LHCN-M2 (cell line): ENCODE measurements at regions not wholly inside any gene's neighbourhood (a gene's known extent, or its start where the extent isn't known, plus 50 kb on each side); places are given as distances from the start of the nearest gene placed in this dataset.
"Not testable (repeated sequence)": the region's sequence is repeated elsewhere in the genome, so short reads cannot be mapped to it uniquely, and the experiment has no call there.

Experiments used
- DNase-seq: peaks from one replicate; pipeline ENCODE4 v3.0.0-alpha.2; 2012; ENCODE audit warnings: low read depth

- DNase-seq, result no peak
Measured at GRCh38 chr5:29185558-29185957, 2007.9 kb upstream of the CDH6 start.

- no peak for DNase-seq
Measured at GRCh38 chr5:29175774-29176173, 2017.7 kb upstream of the CDH6 start.

- DNase-seq, result no peak
Measured at GRCh38 chr5:29170599-29170998, 2022.9 kb upstream of the CDH6 start.

GRCh38 chr5:29169886-29170285, 2023.6 kb upstream of the CDH6 start:
- no peak for DNase-seq

GRCh38 chr5:29162297-29162696, 2031.2 kb upstream of the CDH6 start:
- DNase-seq, result no peak

- DNase-seq, result no peak
Measured at GRCh38 chr5:29161399-29162291, 2031.8 kb upstream of the CDH6 start.

GRCh38 chr5:29157975-29158374, 2035.5 kb upstream of the CDH6 start:
- no peak for DNase-seq

- no peak for DNase-seq
Measured at GRCh38 chr5:29150840-29151239, 2042.6 kb upstream of the CDH6 start.

GRCh38 chr5:29148581-29148980, 2044.9 kb upstream of the CDH6 start:
- DNase-seq, result no peak

- DNase-seq, result no peak
Measured at GRCh38 chr5:29148073-29148472, 2045.4 kb upstream of the CDH6 start.

GRCh38 chr5:29143266-29143665, 2050.2 kb upstream of the CDH6 start:
- no peak for DNase-seq

- DNase-seq, result no peak
Measured at GRCh38 chr5:29134418-29134817, 2059.1 kb upstream of the CDH6 start.

- no peak for DNase-seq
Measured at GRCh38 chr5:29131285-29131684, 2062.2 kb upstream of the CDH6 start.

- no peak for DNase-seq
Measured at GRCh38 chr5:29130786-29131185, 2062.7 kb upstream of the CDH6 start.

- not testable (repeated sequence) for DNase-seq
Measured at GRCh38 chr5:29127524-29128156, 2065.8 kb upstream of the CDH6 start.

- DNase-seq, result not testable (repeated sequence)
Measured at GRCh38 chr5:29126462-29126861, 2067.0 kb upstream of the CDH6 start.

- no peak for DNase-seq
Measured at GRCh38 chr5:29122306-29122705, 2071.2 kb upstream of the CDH6 start.

- no peak for DNase-seq
Measured at GRCh38 chr5:29114331-29114768, 2076.0 kb upstream of the CDH9 start.

GRCh38 chr5:29113516-29113915, 2075.1 kb upstream of the CDH9 start:
- no peak for DNase-seq

GRCh38 chr5:29099585-29099984, 2061.2 kb upstream of the CDH9 start:
- DNase-seq, result no peak

- DNase-seq, result no peak
Measured at GRCh38 chr5:29089591-29090130, 2051.3 kb upstream of the CDH9 start.

GRCh38 chr5:29085142-29085541, 2046.8 kb upstream of the CDH9 start:
- DNase-seq, result no peak

- no peak for DNase-seq
Measured at GRCh38 chr5:29079771-29080170, 2041.4 kb upstream of the CDH9 start.
